Left lung (tissue), 4 donors: ENCODE measurements at regions not wholly inside any gene's neighbourhood (a gene's known extent, or its start where the extent isn't known, plus 50 kb on each side); places are given as distances from the start of the nearest gene placed in this dataset.

Experiments
- ATAC-seq: fragments of 200-7000 bp; cut with Tn5 transposase; one replicate; pipeline ENCODE4 v1.9.1; 2020; ENCODE audit warnings: moderate library complexity
- DNase-seq, 4 donors: peaks; one replicate each; pipeline ENCODE4 v3.0.0-alpha.2; 2013 to 2020
- H3K27ac ChIP-seq, 2 donors: fragments of 200-600 bp; sonication (generic) in 1 of 2; one replicate each; pipeline versions ENCODE4 v1.5.0 to v1.8.0; 2020 to 2021
- H3K27me3 ChIP-seq, 2 donors: fragments of 200-600 bp; sonication (generic) in 1 of 2; one replicate each; pipeline versions ENCODE4 v1.5.0 to v1.8.0; 2020 to 2021
- H3K36me3 ChIP-seq, 2 donors: fragments of 200-600 bp; sonication (generic) in 1 of 2; one replicate each; pipeline versions ENCODE4 v1.5.0 to v1.8.0; 2020 to 2021
- H3K4me1 ChIP-seq, 2 donors: fragments of 200-600 bp; one replicate each; pipeline ENCODE4 v1.8.0; 2021
- H3K4me3 ChIP-seq, 2 donors: fragments of 200-600 bp; sonication (generic) in 1 of 2; one replicate each; pipeline versions ENCODE4 v1.5.0 to v1.8.0; 2020 to 2021; ENCODE audit warnings: mild to moderate bottlenecking in 1 of 2
- H3K9me3 ChIP-seq, 2 donors: fragments of 200-600 bp; sonication (generic) in 1 of 2; one replicate each; pipeline versions ENCODE4 v1.5.0 to v1.8.0; 2020 to 2021
- CTCF ChIP-seq, 2 donors: fragments of 200-600 bp; sonication (generic) in 1 of 2; IDR thresholded peaks; one replicate each; pipeline versions ENCODE4 v1.5.0 to v1.8.0; 2021; ENCODE audit warnings: antibody characterized with exemption in 2 of 2
- intact Hi-C, 2 donors: fragments of 100-400 bp; cut with DNase I; formaldehyde crosslinking; loops; one replicate each; pipeline versions ENCODE4 v1.11.2 to v1.14.2; 2022
- donor health status: DM: no; HTN: yes; CAD: no.
- donor health status: DM: no; HTN: no; CAD: no.

GRCh38 chr1:30642391-30643120, 80.8 kb downstream of the MATN1 start:
- Histone ChIP-seq H3K27ac (no peak overlapping the region), H3K9me3 (no peaks in the 10 kb centered on the region), H3K27me3 (peaks cover 0 to 65% of the 10 kb centered on the region in 2 donors), H3K36me3 (no peaks in the 10 kb centered on the region), H3K4me3 (no peak overlapping the region), H3K4me1 (no peaks in the 10 kb centered on the region)
- DNase-seq (no peak), ATAC-seq (no peak)
- intact Hi-C loops: no loop called here
- no peak for TF ChIP-seq CTCF (IDR thresholded peaks at IDR 0.05)

GRCh38 chr1:30641572-30642353, 81.6 kb downstream of the MATN1 start:
- Histone ChIP-seq H3K4me1 (no peaks in the 10 kb centered on the region), H3K36me3 (no peaks in the 10 kb centered on the region), H3K9me3 (no peaks in the 10 kb centered on the region), H3K4me3 (no peak overlapping the region), H3K27ac (no peak overlapping the region), H3K27me3 (peaks cover 0 to 62% of the 10 kb centered on the region in 2 donors)
- TF ChIP-seq CTCF (IDR thresholded peaks at IDR 0.05): no peak
- ATAC-seq: no peak
- intact Hi-C loops: no loop called here
- DNase-seq: no peak

- intact Hi-C loops: no loop called here
- Histone ChIP-seq H3K27me3 (peaks cover 0 to 66% of the 10 kb centered on the region in 2 donors), H3K36me3 (no peaks in the 10 kb centered on the region), H3K4me3 (no peak overlapping the region), H3K4me1 (no peaks in the 10 kb centered on the region), H3K27ac (no peak overlapping the region), H3K9me3 (no peaks in the 10 kb centered on the region)
- DNase-seq (no peak), ATAC-seq (no peak)
- TF ChIP-seq CTCF (IDR thresholded peaks at IDR 0.05): no peak
Measured at GRCh38 chr1:30639881-30640452, 83.4 kb downstream of the MATN1 start.

- no peaks in the 10 kb centered on the region for H3K36me3 ChIP-seq
- peaks cover 0 to 54% of the 10 kb centered on the region in 2 donors for H3K27me3 ChIP-seq
- DNase-seq (no peak), ATAC-seq (no peak)
- TF ChIP-seq CTCF (IDR thresholded peaks at IDR 0.05): no peak
- H3K9me3 ChIP-seq: no peaks in the 10 kb centered on the region
- no peak overlapping the region for H3K27ac ChIP-seq
- intact Hi-C loops: no loop called here
- H3K4me3 ChIP-seq: no peak overlapping the region
- H3K4me1 ChIP-seq: no peaks in the 10 kb centered on the region
Measured at GRCh38 chr1:30638811-30639210, 84.6 kb downstream of the MATN1 start.

GRCh38 chr1:30638086-30638485, 85.3 kb downstream of the MATN1 start:
- no peak overlapping the region for H3K4me3 ChIP-seq
- peaks cover 0 to 47% of the 10 kb centered on the region in 2 donors for H3K27me3 ChIP-seq
- H3K4me1 ChIP-seq: no peaks in the 10 kb centered on the region
- no peak for TF ChIP-seq CTCF (IDR thresholded peaks at IDR 0.05)
- intact Hi-C loops: no loop called here
- no peaks in the 10 kb centered on the region for H3K36me3 ChIP-seq
- no peak for DNase-seq
- H3K27ac ChIP-seq: no peak overlapping the region
- ATAC-seq: no peak
- no peaks in the 10 kb centered on the region for H3K9me3 ChIP-seq
